Stimulated activated CD4-positive, alpha-beta T cell treated with anti-CD3 and anti-CD28 coated beads, TNF-alpha, amount 100 ng/mL, for 48 hours (primary cell): ENCODE measurements at regions not wholly inside any gene's neighbourhood (a gene's known extent, or its start where the extent isn't known, plus 50 kb on each side); places are given as distances from the start of the nearest gene placed in this dataset.
"Not testable (repeated sequence)": the region's sequence is repeated elsewhere in the genome, so short reads cannot be mapped to it uniquely, and the experiment has no call there.

Experiments used
- DNase-seq, 3 donors: peaks; one replicate each; pipeline ENCODE4 v3.0.0-alpha.2; 2020; ENCODE audit warnings: low read depth in 3 of 3

GRCh38 chr12:76292891-76293290 lies 55.3 kb downstream of the BBS10 start:
- DNase-seq: not testable (repeated sequence)

GRCh38 chr12:76292305-76292704 lies 55.9 kb downstream of the BBS10 start:
- not testable (repeated sequence) for DNase-seq

- DNase-seq: no peak
These were observed 57.0 kb downstream of the BBS10 start for GRCh38 chr12:76290963-76291859.

DNA sequence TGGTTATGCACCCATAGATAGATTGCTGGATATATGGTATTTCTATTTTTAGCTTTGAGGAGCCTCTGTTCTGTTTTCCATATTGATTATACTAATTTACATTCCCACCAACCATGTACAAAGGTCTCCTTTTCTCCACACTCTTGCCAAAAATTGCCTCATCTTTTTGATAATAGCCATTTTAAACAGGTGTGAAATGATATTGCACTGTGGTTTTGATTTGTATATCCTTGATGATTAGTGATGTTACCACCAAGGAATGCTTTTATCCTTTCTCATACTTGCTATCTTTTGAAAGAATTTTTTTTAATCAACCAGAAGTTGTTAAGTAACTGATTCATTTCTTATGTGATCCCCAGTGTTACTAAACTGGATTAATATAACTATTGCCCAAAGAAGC lies 60.0 kb downstream of the BBS10 start:
- no peak for DNase-seq

GRCh38 chr12:76284816-76285750 lies 63.1 kb downstream of the BBS10 start:
- DNase-seq: no peak

DNA sequence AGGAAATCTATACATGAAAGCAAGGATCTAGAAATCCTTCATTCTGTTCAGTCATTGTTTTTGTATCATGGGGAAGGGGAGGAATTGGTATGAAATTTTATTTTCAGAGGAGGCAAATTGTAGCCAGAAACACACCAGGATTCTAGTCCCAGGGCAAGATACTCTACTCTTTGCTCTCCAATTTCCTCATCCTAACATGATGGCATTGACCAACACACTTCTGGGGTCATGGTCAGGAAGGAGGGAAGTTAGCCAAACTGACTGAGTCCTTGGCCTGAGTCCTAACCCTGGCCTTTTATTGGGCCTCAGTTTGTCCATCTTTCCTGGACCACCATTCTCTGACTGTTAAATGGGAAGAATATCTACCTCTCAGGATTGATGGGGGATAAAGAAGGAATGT lies 65.5 kb downstream of the BBS10 start:
- DNase-seq: no peak

DNA sequence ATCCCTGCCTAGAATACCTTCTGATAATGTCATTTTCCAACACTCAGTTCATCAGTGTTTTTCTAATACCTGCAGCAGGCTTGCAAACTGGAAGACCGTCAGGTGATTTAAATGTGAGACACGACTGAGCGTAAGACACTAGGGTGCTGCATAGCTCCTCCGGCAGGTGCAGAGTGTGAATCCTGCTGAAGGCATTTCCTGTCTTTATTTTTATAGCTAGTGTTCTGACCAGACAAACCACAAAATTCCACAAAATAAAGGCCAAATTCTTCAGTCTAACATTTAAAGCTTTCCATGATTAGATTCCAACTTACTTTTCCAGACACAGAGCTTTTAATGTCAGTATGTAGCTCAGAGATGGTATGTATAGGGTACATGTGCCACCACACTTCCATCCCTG lies 70.7 kb downstream of the BBS10 start:
- DNase-seq: no peak

DNA sequence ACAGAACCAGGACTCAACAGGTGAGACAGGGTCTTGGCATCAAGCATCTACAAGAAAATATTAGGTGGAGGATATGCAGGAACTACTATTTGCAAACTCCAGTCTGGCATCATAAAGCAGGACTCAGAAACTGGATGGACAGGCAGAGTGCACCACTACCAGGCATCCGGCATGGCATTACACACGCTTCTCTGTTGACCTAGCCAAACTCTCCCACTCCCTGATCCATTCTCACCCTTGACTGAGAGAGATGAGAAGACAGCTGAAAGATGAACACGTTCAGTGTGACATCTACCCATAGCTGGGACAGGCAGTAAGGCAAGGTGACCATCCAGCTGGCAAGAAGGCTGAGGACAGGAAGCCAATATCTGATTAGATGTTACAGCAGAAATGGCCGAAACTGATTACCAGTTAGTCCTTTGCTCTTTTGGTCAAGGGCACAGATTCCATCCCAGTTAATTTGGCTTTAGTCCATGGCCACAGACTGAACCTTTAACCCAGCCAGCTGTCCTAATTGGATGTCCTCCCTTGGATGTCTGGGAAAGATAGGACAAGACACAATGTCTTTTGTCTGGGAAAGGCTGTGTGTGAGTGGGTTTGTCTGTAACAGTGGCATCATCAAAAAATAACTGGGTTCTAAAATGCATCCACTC lies 71.6 kb downstream of the BBS10 start:
- no peak for DNase-seq

GRCh38 chr12:76275511-76276093 lies 72.6 kb downstream of the BBS10 start:
- no peak for DNase-seq

- peak; percentile 16 to 32 (median 20) for DNase-seq
These were observed 73.7 kb downstream of the BBS10 start for GRCh38 chr12:76274420-76275083.

- DNase-seq: no peak
These were observed 75.9 kb downstream of the BBS10 start for GRCh38 chr12:76272287-76272686.

GRCh38 chr12:76270657-76271358 lies 77.4 kb downstream of the BBS10 start:
- DNase-seq: no peak

GRCh38 chr12:76268267-76268666 lies 79.9 kb downstream of the BBS10 start:
- DNase-seq: no peak

DNA sequence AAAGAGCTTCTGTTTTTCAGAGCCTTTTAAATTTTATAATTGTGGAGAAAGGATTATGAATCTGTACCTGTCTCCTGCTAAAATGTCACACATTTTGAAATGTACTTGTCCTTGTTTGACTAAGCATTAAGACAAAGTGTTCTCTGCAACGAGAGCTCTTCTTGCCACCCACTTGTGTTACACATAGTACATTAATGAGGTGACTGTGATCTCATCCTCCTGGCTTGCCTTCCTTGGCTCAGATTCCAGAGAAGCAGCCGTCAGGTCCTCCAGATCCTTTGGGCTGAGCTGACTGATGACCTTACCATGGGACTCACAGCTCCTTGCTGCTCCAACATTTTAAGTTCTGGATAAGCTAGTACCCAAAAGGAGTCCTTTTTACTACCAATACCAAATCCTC lies 81.4 kb downstream of the BBS10 start:
- no peak for DNase-seq

DNA sequence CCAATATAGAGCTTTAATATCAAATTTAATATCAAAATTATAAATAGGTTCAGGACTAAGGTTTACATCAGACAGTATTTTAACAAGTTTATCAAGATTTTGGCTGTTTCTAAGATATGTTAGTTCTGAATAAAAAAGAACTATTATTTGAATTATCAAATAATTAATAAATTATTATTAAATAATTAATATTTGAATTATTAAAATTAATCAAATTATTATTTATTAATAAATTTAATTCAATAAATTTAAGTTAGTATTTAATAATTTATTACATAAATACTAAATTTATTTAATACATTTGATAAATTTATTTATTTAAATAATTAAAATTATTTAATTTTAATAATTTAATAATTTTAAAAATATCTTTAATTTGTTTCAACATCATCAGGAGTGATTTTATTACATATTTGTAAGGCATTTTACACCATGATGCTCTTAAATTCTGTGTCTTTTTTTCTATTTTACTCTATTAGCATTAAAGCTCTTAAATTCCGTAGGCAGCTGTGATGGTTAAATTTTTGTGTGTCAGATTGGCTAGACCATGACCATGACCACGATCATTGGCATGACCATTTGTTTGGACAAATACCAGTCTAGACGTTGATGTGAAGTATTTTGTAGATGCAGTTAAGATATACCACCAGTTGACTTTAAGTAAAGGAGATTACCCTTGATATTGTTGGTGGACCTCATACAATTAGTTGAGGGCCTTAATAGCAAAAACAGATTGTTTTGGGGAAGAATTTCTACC lies 82.6 kb downstream of the BBS10 start:
- no peak for DNase-seq

DNA sequence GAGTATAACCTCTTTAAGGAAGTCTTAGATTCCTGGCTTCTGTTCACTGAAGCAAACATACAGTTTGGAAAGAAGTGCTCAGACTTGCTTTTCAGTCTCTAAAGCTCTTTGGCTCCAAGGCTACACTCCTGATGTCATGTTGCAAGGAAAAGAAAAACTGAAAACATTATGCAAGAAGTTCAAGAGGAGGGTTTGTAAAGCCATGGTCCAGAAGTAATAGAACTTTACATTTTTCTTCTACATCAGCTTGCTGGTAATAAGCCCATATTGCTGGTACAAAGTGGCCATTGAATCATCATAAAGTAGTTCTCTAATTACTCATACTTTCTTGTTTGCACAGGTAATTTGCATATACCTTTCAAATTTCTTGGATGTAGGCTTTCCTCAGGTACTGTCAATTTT lies 83.6 kb downstream of the BBS10 start:
- DNase-seq: no peak

- DNase-seq: no peak
These were observed 84.5 kb downstream of the BBS10 start for GRCh38 chr12:76263696-76264095.

- no peak for DNase-seq
These were observed 87.8 kb downstream of the BBS10 start for GRCh38 chr12:76260390-76260748.

- DNase-seq: no peak
These were observed 88.4 kb downstream of the BBS10 start for GRCh38 chr12:76259660-76260389.
